H1 (cell line): ENCODE measurements at regions not wholly inside any gene's neighbourhood (a gene's known extent, or its start where the extent isn't known, plus 50 kb on each side); places are given as distances from the start of the nearest gene placed in this dataset.

ENCODE experiments used
- CTCF ChIA-PET: fragments of 300-600 bp; sonication (Branson Sonifier 250); formaldehyde crosslinking; loops from one replicate; lab custom pipeline; 2021; ENCODE audit not compliant: partially characterized antibody; lab: Charles Lee
- POLR2A ChIA-PET: fragments of 300-600 bp; sonication (Branson Sonifier 250); formaldehyde crosslinking; loops from one replicate; lab custom pipeline; 2021; ENCODE audit warnings: inconsistent platforms; ENCODE audit not compliant: partially characterized antibody; lab: Charles Lee
- DNase-seq, 2 experiments: peaks; one replicate each; pipeline versions ENCODE4 v3.0.0 to v3.0.0-alpha.2; 2010 to 2022; ENCODE audit warnings: low spot score in 2 of 2, low read depth in 1 of 2, mixed read lengths in 1 of 2
- FAIRE-seq: peaks from 2 replicates; lab custom pipeline; 2011; peaks lifted over from hg19 to GRCh38; lab: Jason Lieb, UNC
- H2AFZ ChIP-seq: 2 replicates; pipeline ENCODE4 v1.8.1; 2012; ENCODE audit warnings: low read length, inconsistent platforms
- H2AK5ac ChIP-seq: 2 replicates; pipeline ENCODE4 v1.6.1; 2013; ENCODE audit warnings: low read depth, low read length
- H2BK120ac ChIP-seq: replicated peaks from 2 replicates; pipeline ENCODE3; 2013; ENCODE audit warnings: low read depth, low read length, inconsistent platforms
- H2BK12ac ChIP-seq: 2 replicates; pipeline ENCODE4 v1.6.1; 2013; ENCODE audit warnings: low read depth, low read length
- H2BK15ac ChIP-seq: 2 replicates; pipeline ENCODE4 v1.6.1; 2013; ENCODE audit warnings: low read length
- H2BK20ac ChIP-seq: 2 replicates; pipeline ENCODE4 v1.6.1; 2013; ENCODE audit warnings: low read length
- H2BK5ac ChIP-seq: 2 replicates; pipeline ENCODE4 v1.6.1; 2013; ENCODE audit warnings: low read depth, low read length
- H3K14ac ChIP-seq: 2 replicates; pipeline ENCODE4 v1.6.1; 2013; ENCODE audit warnings: inconsistent platforms; ENCODE audit not compliant: insufficient read length
- H3K18ac ChIP-seq: 2 replicates; pipeline ENCODE4 v1.6.1; 2013; ENCODE audit warnings: low read length; ENCODE audit errors: extremely low read depth
- H3K23ac ChIP-seq: 2 replicates; pipeline ENCODE4 v1.6.1; 2013; ENCODE audit warnings: inconsistent platforms; ENCODE audit not compliant: insufficient read length
- H3K23me2 ChIP-seq: 2 replicates; pipeline ENCODE4 v1.6.1; 2013; ENCODE audit warnings: low read depth, low read length
- H3K27ac ChIP-seq: 2 replicates; pipeline ENCODE4 v1.6.1; 2011; ENCODE audit warnings: low read depth, low read length, inconsistent platforms
- H3K27me3 ChIP-seq, 4 experiments: replicated peaks in 1 of 4; 1 replicate in 1 of 4; 2 replicates in 3 of 4; pipeline versions ENCODE4 v1.6.1 to v1.8.1; 2011 to 2013; ENCODE audit warnings: low read length in 3 of 4, mild to moderate bottlenecking in 3 of 4, inconsistent platforms in 2 of 4, mixed read lengths in 2 of 4, moderate library complexity in 1 of 4; ENCODE audit not compliant: control insufficient read depth in 3 of 4, insufficient read depth in 3 of 4; ENCODE audit errors: extremely low read depth in 1 of 4
- H3K36me3 ChIP-seq, 4 experiments: 2 replicates each; pipeline versions ENCODE4 v1.6.1 to v1.8.1; 2011 to 2013; ENCODE audit warnings: mild to moderate bottlenecking in 4 of 4, low read length in 3 of 4, moderate library complexity in 2 of 4, control low read depth in 1 of 4, inconsistent platforms in 1 of 4; ENCODE audit not compliant: insufficient read depth in 4 of 4, control insufficient read depth in 2 of 4
- H3K4ac ChIP-seq: replicated peaks from 2 replicates; pipeline ENCODE3; 2013; ENCODE audit warnings: low read length, low read depth, mixed read lengths, inconsistent platforms; ENCODE audit not compliant: insufficient read length
- H3K4me1 ChIP-seq, 4 experiments: replicated peaks in 1 of 4; 1 replicate in 1 of 4; 2 replicates in 3 of 4; pipeline versions ENCODE4 v1.6.1 to v1.8.1; 2011 to 2013; ENCODE audit warnings: low read length in 3 of 4, inconsistent platforms in 2 of 4, mixed read lengths in 1 of 4; ENCODE audit not compliant: insufficient read depth in 4 of 4, control insufficient read depth in 3 of 4
- H3K4me2 ChIP-seq, 2 experiments: 2 replicates each; pipeline versions ENCODE4 v1.6.1 to v1.8.1; 2011 to 2013; ENCODE audit warnings: low read depth in 2 of 2, low read length in 2 of 2, control low read depth in 1 of 2, inconsistent platforms in 1 of 2, mild to moderate bottlenecking in 1 of 2; ENCODE audit not compliant: insufficient read depth in 1 of 2
- H3K4me3 ChIP-seq, 4 experiments: fragments of 200-600, 300-600 bp in 1 of 4; sonication (generic), shearing (Covaris generic), sonication (Bioruptor Twin) in 1 of 4; 2 replicates each; pipeline versions ENCODE4 v1.5.1 to v1.8.1; 2011 to 2016; ENCODE audit warnings: low read length in 4 of 4, low read depth in 3 of 4, control low read depth in 2 of 4, inconsistent platforms in 2 of 4, mild to moderate bottlenecking in 2 of 4, mixed read lengths in 1 of 4, moderate library complexity in 1 of 4; ENCODE audit not compliant: insufficient read depth in 2 of 4; ENCODE audit errors: extremely low read depth in 1 of 4
- H3K56ac ChIP-seq: replicated peaks from 2 replicates; pipeline ENCODE3; 2013; ENCODE audit warnings: low read depth, mild to moderate bottlenecking, mixed read lengths, low read length, inconsistent platforms; ENCODE audit not compliant: insufficient read length
- H3K79me1 ChIP-seq: 2 replicates; pipeline ENCODE4 v1.6.1; 2013; ENCODE audit warnings: low read depth, low read length, control low read depth
- H3K79me2 ChIP-seq, 2 experiments: 2 replicates each; pipeline versions ENCODE4 v1.6.1 to v1.8.1; 2012 to 2013; ENCODE audit warnings: low read length in 2 of 2, mild to moderate bottlenecking in 2 of 2, inconsistent platforms in 1 of 2; ENCODE audit not compliant: insufficient read depth in 2 of 2, control insufficient read depth in 1 of 2
- H3K9ac ChIP-seq, 4 experiments: replicated peaks in 1 of 4; 1 replicate in 1 of 4; 2 replicates in 3 of 4; pipeline versions ENCODE4 v1.6.1 to v1.8.1; 2011 to 2013; ENCODE audit warnings: low read depth in 3 of 4, low read length in 3 of 4, control low read depth in 2 of 4, mild to moderate bottlenecking in 2 of 4, moderate library complexity in 2 of 4, inconsistent platforms in 1 of 4; ENCODE audit errors: extremely low read depth in 1 of 4
- H3K9me3 ChIP-seq, 2 experiments: 2 replicates each; pipeline versions ENCODE4 v1.6.1 to v1.8.1; 2012 to 2013; ENCODE audit warnings: mild to moderate bottlenecking in 2 of 2, moderate library complexity in 2 of 2, control low read depth in 1 of 2, inconsistent platforms in 1 of 2, low read depth in 1 of 2, low read length in 1 of 2, mixed read lengths in 1 of 2; ENCODE audit not compliant: insufficient read depth in 2 of 2
- H4K20me1 ChIP-seq, 2 experiments: replicated peaks in 1 of 2; 2 replicates each; pipeline versions ENCODE3 to v1.8.1; 2011 to 2013; ENCODE audit warnings: inconsistent platforms in 2 of 2, low read length in 2 of 2, mild to moderate bottlenecking in 1 of 2; ENCODE audit not compliant: insufficient read depth in 2 of 2, control insufficient read depth in 1 of 2
- H4K5ac ChIP-seq: 2 replicates; pipeline ENCODE4 v1.6.1; 2013; ENCODE audit warnings: low read length, low read depth, mixed read lengths, inconsistent platforms; ENCODE audit not compliant: insufficient read length
- H4K8ac ChIP-seq: 2 replicates; pipeline ENCODE4 v1.8.0; 2013; ENCODE audit warnings: mild to moderate bottlenecking, moderate library complexity, low read length, inconsistent platforms; ENCODE audit not compliant: insufficient read depth; ENCODE audit errors: extremely low read depth
- H4K91ac ChIP-seq: replicated peaks from 2 replicates; pipeline ENCODE3; 2013; ENCODE audit warnings: low read length, mixed read lengths, inconsistent platforms; ENCODE audit not compliant: insufficient read length
- POLR2A ChIP-seq, 2 experiments: IDR thresholded peaks; 1 replicate in 1 of 2; 2 replicates in 1 of 2; pipeline ENCODE4 v1.6.1; 2011; ENCODE audit warnings: low read depth in 2 of 2, low read length in 2 of 2, mild to moderate bottlenecking in 2 of 2; ENCODE audit errors: control extremely low read depth in 1 of 2
- WGBS, 2 experiments: shearing (Covaris generic) in 1 of 2; methylation state at CpG; one replicate each; pipeline versions ENCODE4 v1.1.6 to v1.1.7; 2013 to 2015; ENCODE audit warnings: low lambda C conversion rate in 2 of 2, mixed read lengths in 2 of 2, inconsistent platforms in 1 of 2, low coverage in 1 of 2, missing lambda C conversion rate in 1 of 2; ENCODE audit not compliant: insufficient replicate concordance in 2 of 2, insufficient coverage in 1 of 2, insufficient read length in 1 of 2; ENCODE audit errors: extremely low coverage in 1 of 2, missing lambda C conversion rate in 1 of 2; 5-methylcytosine and 5-hydroxymethylcytosine counted together

GRCh38 chr18:22063102-22063501 lies 106.3 kb upstream of the GATA6 start:
- H3K18ac ChIP-seq = no peak overlapping the region
- H3K27me3 ChIP-seq = no peaks in the 10 kb centered on the region
- H3K4me1 ChIP-seq = no peaks in the 10 kb centered on the region
- no peak overlapping the region for H3K14ac ChIP-seq
- H3K4me3 ChIP-seq = no peak overlapping the region
- H2BK15ac ChIP-seq = no peak overlapping the region
- no peak for TF ChIP-seq POLR2A (IDR thresholded peaks at IDR 0.05; ENCODE audit: control extremely low read depth in 1 of 2, low read depth in 2 of 2, low read length in 2 of 2)
- WGBS, 2 experiments = 92% methylated on average over 4 of the region's 4 CpGs; no CpG with 5 or more reads in 1 of the 2 experiments
- FAIRE-seq (no peak), DNase-seq (no peak)
- H2AK5ac ChIP-seq = no peak overlapping the region
- H4K8ac ChIP-seq = no peak overlapping the region
- H3K23me2 ChIP-seq = no peaks in the 10 kb centered on the region
- no peak overlapping the region for H2AFZ ChIP-seq
- no peak overlapping the region for H3K56ac ChIP-seq
- no peaks in the 10 kb centered on the region for H3K9me3 ChIP-seq
- H4K20me1 ChIP-seq = no peaks in the 10 kb centered on the region
- no peak overlapping the region for H2BK120ac ChIP-seq
- no peaks in the 10 kb centered on the region for H3K79me2 ChIP-seq
- no peak overlapping the region for H3K4me2 ChIP-seq
- no peak overlapping the region for H2BK5ac ChIP-seq
- no peaks in the 10 kb centered on the region for H3K36me3 ChIP-seq
- H2BK20ac ChIP-seq = no peak overlapping the region
- H3K23ac ChIP-seq = no peak overlapping the region
- no peak overlapping the region for H4K5ac ChIP-seq
- no peak overlapping the region for H3K27ac ChIP-seq
- CTCF ChIA-PET = interaction anchor here (2.0 kb wide), 1 partner anchor 64 kb away, joined by 6 read pairs; no protein-coding TSS in a partner anchor
- no peak overlapping the region for H4K91ac ChIP-seq
- no peak overlapping the region for H3K4ac ChIP-seq
- no peaks in the 10 kb centered on the region for H3K79me1 ChIP-seq
- POLR2A ChIA-PET = no interaction called here
- no peak overlapping the region for H3K9ac ChIP-seq
- no peak overlapping the region for H2BK12ac ChIP-seq
